Activated CD4-positive, CD25-positive, alpha-beta regulatory T cell treated with anti-CD3 and anti-CD28 coated beads, Interleukin-2, amount 50 U/mL, for 72 hours (primary cell): ENCODE measurements at regions not wholly inside any gene's neighbourhood (a gene's known extent, or its start where the extent isn't known, plus 50 kb on each side); places are given as distances from the start of the nearest gene placed in this dataset.

Experiments used
- DNase-seq: peaks from one replicate; pipeline ENCODE4 v3.0.0; 2021

- DNase-seq: no peak
Measured at GRCh38 chr9:12614488-12614887, 78.7 kb upstream of the TYRP1 start.

- no peak for DNase-seq
Measured at GRCh38 chr9:12618956-12619355, 74.2 kb upstream of the TYRP1 start.

- no peak for DNase-seq
Measured at GRCh38 chr9:12625844-12626243, 67.3 kb upstream of the TYRP1 start.

GRCh38 chr9:12627096-12627495 lies 66.1 kb upstream of the TYRP1 start:
- DNase-seq: no peak

- no peak for DNase-seq
Measured at GRCh38 chr9:12628546-12628945, 64.6 kb upstream of the TYRP1 start.

- no peak for DNase-seq
Measured at GRCh38 chr9:12629067-12629466, 64.1 kb upstream of the TYRP1 start.

- no peak for DNase-seq
Measured at GRCh38 chr9:12631866-12632265, 61.3 kb upstream of the TYRP1 start.

GRCh38 chr9:12633016-12633765 lies 60.0 kb upstream of the TYRP1 start:
- DNase-seq: no peak

GRCh38 chr9:12640016-12640587 lies 53.1 kb upstream of the TYRP1 start:
- no peak for DNase-seq

GRCh38 chr9:12640866-12641636 lies 52.1 kb upstream of the TYRP1 start:
- DNase-seq: no peak
